ENCODE measurements at regions not wholly inside any gene's neighbourhood (a gene's known extent, or its start where the extent isn't known, plus 50 kb on each side); places are given as distances from the start of the nearest gene placed in this dataset.

DNA sequence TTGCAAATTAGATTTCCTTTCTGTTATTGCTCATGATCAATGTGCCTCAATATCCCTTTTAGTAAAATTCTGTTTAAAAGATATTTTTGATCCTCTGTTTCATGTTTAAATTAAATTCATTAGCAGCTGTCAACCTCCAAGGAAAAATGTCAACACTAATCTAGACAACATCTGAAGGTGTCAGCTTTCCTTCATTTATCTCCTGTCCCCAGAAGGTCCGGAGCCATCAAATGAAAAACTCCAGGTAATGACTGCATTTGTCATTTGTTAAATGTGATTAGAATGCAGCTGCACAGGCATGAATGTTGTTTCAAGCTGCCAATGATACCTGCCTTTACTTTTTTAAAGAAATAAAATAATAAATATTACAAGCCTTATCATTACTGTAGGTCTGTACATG is 463.7 kb upstream of the SEMA3A start:
- 81 to 85% methylated on average over 1 of the region's 1 CpG for WGBS, 2 donors
- no peak for TF ChIP-seq POLR2A (IDR thresholded peaks at IDR 0.05)
- TF ChIP-seq, protein P1, sequence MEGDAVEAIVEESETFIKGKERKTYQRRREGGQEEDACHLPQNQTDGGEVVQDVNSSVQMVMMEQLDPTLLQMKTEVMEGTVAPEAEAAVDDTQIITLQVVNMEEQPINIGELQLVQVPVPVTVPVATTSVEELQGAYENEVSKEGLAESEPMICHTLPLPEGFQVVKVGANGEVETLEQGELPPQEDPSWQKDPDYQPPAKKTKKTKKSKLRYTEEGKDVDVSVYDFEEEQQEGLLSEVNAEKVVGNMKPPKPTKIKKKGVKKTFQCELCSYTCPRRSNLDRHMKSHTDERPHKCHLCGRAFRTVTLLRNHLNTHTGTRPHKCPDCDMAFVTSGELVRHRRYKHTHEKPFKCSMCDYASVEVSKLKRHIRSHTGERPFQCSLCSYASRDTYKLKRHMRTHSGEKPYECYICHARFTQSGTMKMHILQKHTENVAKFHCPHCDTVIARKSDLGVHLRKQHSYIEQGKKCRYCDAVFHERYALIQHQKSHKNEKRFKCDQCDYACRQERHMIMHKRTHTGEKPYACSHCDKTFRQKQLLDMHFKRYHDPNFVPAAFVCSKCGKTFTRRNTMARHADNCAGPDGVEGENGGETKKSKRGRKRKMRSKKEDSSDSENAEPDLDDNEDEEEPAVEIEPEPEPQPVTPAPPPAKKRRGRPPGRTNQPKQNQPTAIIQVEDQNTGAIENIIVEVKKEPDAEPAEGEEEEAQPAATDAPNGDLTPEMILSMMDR (IDR thresholded peaks at IDR 0.05) = no peak
- TF ChIP-seq EP300 (IDR thresholded peaks at IDR 0.05) = no peak
- no peaks in the 10 kb centered on the region for H3K36me3 ChIP-seq
- H3K27ac ChIP-seq = no peak overlapping the region
- H3K4me3 ChIP-seq = no peak overlapping the region
- H3K4me1 ChIP-seq = no peaks in the 10 kb centered on the region
- no peak for DNase-seq (ENCODE audit: low spot score in 2 of 2)
- no peaks in the 10 kb centered on the region for H3K27me3 ChIP-seq
- H3K9me3 ChIP-seq = no peaks in the 10 kb centered on the region

DNA sequence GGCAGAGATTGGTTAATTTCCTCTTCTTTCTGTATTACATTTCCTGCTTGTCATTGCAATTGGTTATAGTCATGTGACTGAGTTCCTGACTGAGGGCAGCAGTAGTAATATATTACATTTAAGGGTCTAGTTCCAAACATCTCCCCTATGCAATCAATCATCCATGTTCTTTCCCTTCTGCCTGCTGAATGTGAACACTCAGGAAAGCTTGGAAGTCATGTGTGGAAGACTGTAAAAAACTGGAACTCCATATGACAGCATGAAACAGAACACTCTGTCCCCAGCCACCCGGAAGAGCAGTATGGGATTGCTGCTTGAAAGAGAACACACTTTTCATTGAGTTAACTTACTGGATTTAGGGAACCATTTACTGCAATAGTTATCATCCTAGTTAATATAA is 459.7 kb upstream of the SEMA3A start:
- H3K4me1 ChIP-seq = no peaks in the 10 kb centered on the region
- H3K27ac ChIP-seq = no peak overlapping the region
- no peak for DNase-seq (ENCODE audit: low spot score in 2 of 2)
- H3K4me3 ChIP-seq = no peak overlapping the region
- 79 to 89% methylated on average over 1 of the region's 1 CpG for WGBS, 2 donors
- no peaks in the 10 kb centered on the region for H3K36me3 ChIP-seq
- H3K9me3 ChIP-seq = no peaks in the 10 kb centered on the region
- TF ChIP-seq, protein P1 (IDR thresholded peaks at IDR 0.05) = no peak
- no peaks in the 10 kb centered on the region for H3K27me3 ChIP-seq

DNA sequence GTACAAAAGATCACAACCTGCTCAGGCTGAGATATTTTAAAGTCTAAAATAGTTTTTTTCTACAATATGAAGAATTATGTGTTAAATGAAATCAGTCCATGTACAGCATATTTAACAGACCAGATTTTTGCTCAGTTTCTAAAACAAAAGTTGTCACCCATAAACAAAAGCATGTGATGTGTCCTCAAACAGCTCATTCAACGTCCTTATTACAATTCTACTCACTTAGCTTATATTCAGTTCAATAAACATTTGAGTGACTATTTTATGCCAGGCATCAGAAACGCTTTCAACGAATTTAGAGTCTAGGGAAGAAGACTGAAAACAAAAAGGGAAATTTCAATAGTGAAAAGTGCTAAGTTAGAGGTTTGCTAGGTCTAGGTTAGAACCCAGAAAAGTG is 457.3 kb upstream of the SEMA3A start:
- no peaks in the 10 kb centered on the region for H3K36me3 ChIP-seq
- no peaks in the 10 kb centered on the region for H3K27me3 ChIP-seq
- H3K4me3 ChIP-seq = no peak overlapping the region
- WGBS, 2 donors = 73 to 75% methylated on average over 3 of the region's 3 CpGs
- H3K4me1 ChIP-seq = peaks cover 0 to 13% (median 3%) of the 10 kb centered on the region in 4 donors
- H3K27ac ChIP-seq = no peak overlapping the region
- no peaks in the 10 kb centered on the region for H3K9me3 ChIP-seq
- no peak for DNase-seq (ENCODE audit: low spot score in 2 of 2)
- no peak for TF ChIP-seq POLR2A (IDR thresholded peaks at IDR 0.05)
- TF ChIP-seq EP300 (IDR thresholded peaks at IDR 0.05) = no peak
- TF ChIP-seq, protein P1 (IDR thresholded peaks at IDR 0.05) = no peak

DNA sequence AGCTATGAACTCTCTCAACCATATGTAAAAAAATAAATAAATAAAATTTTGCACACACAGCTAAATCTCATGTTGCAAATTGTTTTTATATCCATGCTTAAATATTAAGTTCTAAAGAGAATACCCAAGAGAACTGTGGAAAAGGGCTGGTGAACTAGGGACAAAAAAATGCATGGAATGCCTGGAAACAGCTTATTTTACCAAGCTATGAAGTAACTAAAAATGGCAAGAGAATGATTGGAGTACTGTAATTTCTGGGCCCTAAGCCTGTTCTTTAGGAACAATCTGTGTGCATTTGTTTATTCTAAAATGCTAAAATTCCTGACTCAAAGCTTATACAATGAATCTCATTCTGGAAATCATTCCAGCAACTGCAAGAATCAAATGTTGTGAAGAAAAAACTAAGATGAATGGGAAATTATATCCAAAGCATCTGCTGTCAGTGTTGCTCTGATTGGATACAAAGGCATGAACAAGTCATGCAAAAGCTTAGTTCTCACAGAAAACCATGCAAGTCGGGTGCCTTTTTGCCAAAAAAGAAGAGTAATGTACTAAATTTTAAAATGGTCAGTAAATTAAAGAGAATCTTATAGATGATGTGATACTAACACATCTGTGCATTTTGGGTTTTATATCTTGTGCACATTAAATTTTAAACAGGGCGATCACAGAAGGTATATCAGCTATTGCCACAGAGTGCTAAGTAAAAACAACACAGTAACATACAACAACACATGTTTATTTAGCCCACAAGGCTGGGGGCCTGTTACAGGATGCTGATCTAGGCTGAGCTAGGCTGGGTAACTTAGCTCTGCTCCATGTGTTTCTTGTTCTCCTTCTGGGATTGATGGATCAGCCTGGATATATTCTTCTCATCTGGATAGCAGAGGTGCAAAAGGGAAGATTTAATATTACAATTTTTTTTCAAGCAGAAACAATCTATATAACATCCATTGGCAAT is 453.5 kb upstream of the SEMA3A start:
- Histone ChIP-seq H3K4me3 (no peak overlapping the region), H3K27ac (no peak overlapping the region), H3K9me3 (no peaks in the 10 kb centered on the region), H3K36me3 (no peaks in the 10 kb centered on the region), H3K4me1 (peaks cover 0 to 13% (median 3%) of the 10 kb centered on the region in 4 donors), H3K27me3 (no peaks in the 10 kb centered on the region)
- no peak for DNase-seq (ENCODE audit: low spot score in 2 of 2)
- TF ChIP-seq EP300 (IDR thresholded peaks at IDR 0.05) (no peak), POLR2A (IDR thresholded peaks at IDR 0.05) (no peak)
- TF ChIP-seq, protein P1 (IDR thresholded peaks at IDR 0.05) = no peak
- 38 to 40% methylated on average over 2 of the region's 2 CpGs for WGBS, 2 donors

DNA sequence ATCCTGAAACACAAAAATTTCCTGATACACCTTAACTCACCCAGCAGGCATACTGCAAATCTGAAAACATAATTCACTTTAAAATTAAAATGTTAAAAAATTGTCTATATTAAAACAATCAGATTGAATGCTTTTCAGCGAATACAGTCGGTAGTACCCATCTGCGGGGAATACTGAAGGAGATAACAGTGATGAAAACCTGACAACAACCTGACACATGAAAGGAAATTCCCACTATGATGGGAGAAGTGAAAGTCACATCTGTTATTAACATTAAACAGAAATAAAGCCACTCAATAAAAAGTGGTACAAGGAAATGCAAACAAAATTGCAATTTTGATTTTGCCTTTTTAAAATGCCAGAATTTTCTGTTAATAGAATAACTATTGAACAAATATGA is 448.0 kb upstream of the SEMA3A start:
- no peaks in the 10 kb centered on the region for H3K36me3 ChIP-seq
- TF ChIP-seq, protein P1 (IDR thresholded peaks at IDR 0.05) = no peak
- no peak for TF ChIP-seq EP300 (IDR thresholded peaks at IDR 0.05)
- TF ChIP-seq POLR2A (IDR thresholded peaks at IDR 0.05) = no peak
- WGBS, 2 donors = 81 to 86% methylated on average over 3 of the region's 3 CpGs

More for the DNA sequence above, 448.0 kb upstream of the SEMA3A start:
- Histone ChIP-seq H3K27me3 (no peaks in the 10 kb centered on the region), H3K4me3 (no peak overlapping the region), H3K9me3 (no peaks in the 10 kb centered on the region), H3K27ac (no peak overlapping the region), H3K4me1 (peaks cover 0 to 14% (median 2%) of the 10 kb centered on the region in 4 donors)
- no peak for DNase-seq (ENCODE audit: low spot score in 2 of 2)

Measured in tibial nerve (tissue), 4 donors.